HepG2 (cell line): ENCODE measurements at regions not wholly inside any gene's neighbourhood (a gene's known extent, or its start where the extent isn't known, plus 50 kb on each side); places are given as distances from the start of the nearest gene placed in this dataset.

Source experiments
- ATAC-seq: fragments of 200-7000 bp; cut with Tn5 transposase; 3 replicates; pipeline ENCODE4 v1.9.1; 2020; ENCODE audit warnings: mild to moderate bottlenecking, moderate library complexity
- BruUV-seq: library from RNA; stranded (reverse); fragments of 400-500 nt; replicated peaks from 2 replicates; lab custom pipeline; 2021; lab: Mats Ljungman, UMichigan
- CTCF ChIA-PET: fragments of 300-600 bp; formaldehyde crosslinking; extraction: SDS; loops from one replicate; lab custom pipeline; 2021; ENCODE audit warnings: low total read pairs, inconsistent platforms, low intra/inter-chr PET ratio; lab: Yijun Ruan, JAX
- POLR2A ChIA-PET: fragments of 350-600 bp; sonication (Branson Sonifier 250); formaldehyde crosslinking; loops from one replicate; lab custom pipeline; 2020; ENCODE audit warnings: antibody characterized with exemption, inconsistent platforms; lab: Yijun Ruan, JAX
- DNase-seq: peaks from one replicate; pipeline ENCODE4 v3.0.0-alpha.2; 2015; ENCODE audit warnings: low spot score
- FAIRE-seq: peaks from 3 replicates; lab custom pipeline; 2011; peaks lifted over from hg19 to GRCh38; lab: Jason Lieb, UNC
- H2AFZ ChIP-seq: one replicate; pipeline ENCODE4 v1.6.1; 2011; ENCODE audit warnings: low read length, inconsistent platforms
- H3K27ac ChIP-seq: fragments of 300-600 bp; 3 replicates; pipeline ENCODE4 v1.8.0; 2011; ENCODE audit warnings: mixed run types, mild to moderate bottlenecking, mixed read lengths, low read length, inconsistent platforms; ENCODE audit not compliant: insufficient read depth; ENCODE audit errors: extremely low read length
- H3K27me3 ChIP-seq, 2 experiments: fragments of 200-600 bp in 1 of 2; 2 replicates in 1 of 2; 3 replicates in 1 of 2; pipeline versions ENCODE4 v1.6.0 to v1.8.0; 2011; ENCODE audit warnings: low read length in 2 of 2, mild to moderate bottlenecking in 2 of 2, moderate library complexity in 2 of 2, inconsistent platforms in 1 of 2; ENCODE audit not compliant: insufficient read depth in 2 of 2, control insufficient read depth in 1 of 2
- H3K36me3 ChIP-seq, 2 experiments: fragments of 200-600 bp in 1 of 2; replicated peaks in 1 of 2; 2 replicates in 1 of 2; 3 replicates in 1 of 2; pipeline versions ENCODE4 v1.5.1 to v1.8.0; 2011; ENCODE audit warnings: low read length in 2 of 2, inconsistent platforms in 1 of 2; ENCODE audit not compliant: insufficient read depth in 2 of 2, control insufficient read depth in 1 of 2
- H3K4me1 ChIP-seq: 2 replicates; pipeline ENCODE4 v1.5.1; 2012; ENCODE audit warnings: low read length, inconsistent platforms; ENCODE audit not compliant: insufficient read depth
- H3K4me2 ChIP-seq: 2 replicates; pipeline ENCODE4 v1.6.0; 2011; ENCODE audit warnings: low read depth, low read length, inconsistent platforms
- H3K4me3 ChIP-seq, 3 experiments: fragments of 200-600 bp in 1 of 3; sonication (generic), shearing (Covaris generic) in 1 of 3; replicated peaks in 1 of 3; 2 replicates each; pipeline ENCODE4 v1.5.1; 2011 to 2016; ENCODE audit warnings: low read length in 3 of 3, inconsistent platforms in 2 of 3, low read depth in 2 of 3, mild to moderate bottlenecking in 2 of 3, control low read depth in 1 of 3, mixed read lengths in 1 of 3; ENCODE audit not compliant: insufficient read depth in 1 of 3
- H3K79me2 ChIP-seq: one replicate; pipeline ENCODE4 v1.6.1; 2011; ENCODE audit warnings: low read length, inconsistent platforms; ENCODE audit not compliant: insufficient read depth
- H3K9ac ChIP-seq: 2 replicates; pipeline ENCODE4 v1.6.0; 2011; ENCODE audit warnings: mild to moderate bottlenecking, low read depth, low read length, inconsistent platforms; ENCODE audit not compliant: insufficient read depth
- H3K9me3 ChIP-seq: 2 replicates; pipeline ENCODE4 v1.5.1; 2012; ENCODE audit warnings: mild to moderate bottlenecking, low read length
- H4K20me1 ChIP-seq: 2 replicates; pipeline ENCODE4 v1.6.0; 2011; ENCODE audit warnings: inconsistent platforms, mild to moderate bottlenecking, low read length, moderate library complexity; ENCODE audit not compliant: insufficient read depth
- FOXM1 ChIP-seq: sonication (generic); formaldehyde crosslinking; IDR thresholded peaks from 2 replicates; pipeline ENCODE4 v1.5.0; 2020; ENCODE audit warnings: missing genetic modification reagents
- KDM2A ChIP-seq: sonication (generic); formaldehyde crosslinking; IDR thresholded peaks from 2 replicates; pipeline ENCODE4 v1.4.0; 2020; ENCODE audit warnings: low read depth, missing genetic modification reagents, borderline replicate concordance
- ZNF652 ChIP-seq: IDR thresholded peaks from 2 replicates; pipeline ENCODE4 v1.6.1; 2016; ENCODE audit warnings: low read depth, borderline replicate concordance
- ZNF768 ChIP-seq: sonication (generic); formaldehyde crosslinking; IDR thresholded peaks from 2 replicates; pipeline ENCODE4 v1.4.0; 2020; ENCODE audit warnings: missing genetic modification reagents
- WGBS: methylation state at CpG from one replicate; pipeline ENCODE4 v1.1.6; 2017; ENCODE audit warnings: low lambda C conversion rate; 5-methylcytosine and 5-hydroxymethylcytosine counted together
- in situ Hi-C: cut with HindIII; loops from 2 replicates; pipeline ENCODE4 v1.10.0; 2017; ENCODE audit warnings: low pct_unique_long_range_greater_than_20kb; ENCODE audit not compliant: extremely low pct_ligation_motif_present
- intact Hi-C: fragments of 100-400 bp; cut with micrococcal nuclease; formaldehyde crosslinking; loops from one replicate; pipeline ENCODE4 v1.10.0; 2022; ENCODE audit not compliant: unreplicated experiment
- TF ChIP-seq, protein P1 (sequence below): sonication (generic); formaldehyde crosslinking; IDR thresholded peaks from 2 replicates; pipeline ENCODE4 v1.9.0; 2021; ENCODE audit warnings: missing genetic modification reagents, borderline replicate concordance
- TF ChIP-seq, protein P2 (sequence below): sonication (generic); formaldehyde crosslinking; IDR thresholded peaks from 2 replicates; pipeline ENCODE4 v1.9.0; 2021; ENCODE audit warnings: missing genetic modification reagents, borderline replicate concordance
- TF ChIP-seq, protein P3 (sequence below): sonication (generic); formaldehyde crosslinking; IDR thresholded peaks from 2 replicates; pipeline ENCODE4 v1.9.0; 2021; ENCODE audit warnings: mild to moderate bottlenecking, missing genetic modification reagents

DNA sequence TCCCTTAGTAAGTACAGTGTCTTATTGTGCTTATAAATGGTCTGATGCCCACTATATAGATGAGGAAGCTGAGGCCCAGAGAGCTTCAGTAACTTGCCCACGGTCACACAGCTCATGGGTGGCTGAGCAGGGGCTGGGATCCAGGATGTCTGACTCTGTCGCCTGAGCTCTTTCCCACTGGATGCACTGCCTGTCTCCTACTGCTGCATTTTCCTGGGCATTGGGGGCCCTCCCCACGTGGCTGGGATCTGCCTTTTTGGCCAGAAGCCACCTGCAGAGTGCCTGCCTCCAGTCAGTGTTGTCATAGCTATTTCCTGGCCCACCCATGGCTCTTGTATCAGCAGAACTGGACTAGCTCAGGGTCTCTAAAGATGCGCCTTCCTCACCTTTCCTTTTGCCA, 57.5 kb upstream of the TAMM41 start:
- Histone ChIP-seq H3K79me2 (no peaks in the 10 kb centered on the region), H3K27ac (no peak overlapping the region), H3K4me1 (no peaks in the 10 kb centered on the region), H3K9ac (no peak overlapping the region), H3K4me3 (no peak overlapping the region), H3K27me3 (peaks cover 0 to 10% of the 10 kb centered on the region in 2 experiments; a peak in 1 of 5 replicates), H3K4me2 (no peak overlapping the region), H4K20me1 (no peaks in the 10 kb centered on the region), H3K36me3 (no peaks in the 10 kb centered on the region), H2AFZ (no peak overlapping the region), H3K9me3 (no peaks in the 10 kb centered on the region)
- ATAC-seq (no peak), FAIRE-seq (no peak), DNase-seq (no peak)
- no TSS peak for BruUV-seq
- ChIA-PET CTCF (no interaction called here), POLR2A (no interaction called here)
- WGBS, result 43% methylated on average over 2 of the region's 4 CpGs
- in situ Hi-C loops, result loop anchor here (5.0 kb wide), 1 partner anchor 1488 kb away; no protein-coding TSS in a partner anchor
- TF ChIP-seq ZNF652 (no peak), KDM2A (CRISPR knock-in tag) (no peak), ZNF768 (CRISPR knock-in tag) (peak; percentile 56; the same call in 1 of the 2 replicates), FOXM1 (CRISPR knock-in tag) (no peak)
- TF ChIP-seq, protein P1, sequence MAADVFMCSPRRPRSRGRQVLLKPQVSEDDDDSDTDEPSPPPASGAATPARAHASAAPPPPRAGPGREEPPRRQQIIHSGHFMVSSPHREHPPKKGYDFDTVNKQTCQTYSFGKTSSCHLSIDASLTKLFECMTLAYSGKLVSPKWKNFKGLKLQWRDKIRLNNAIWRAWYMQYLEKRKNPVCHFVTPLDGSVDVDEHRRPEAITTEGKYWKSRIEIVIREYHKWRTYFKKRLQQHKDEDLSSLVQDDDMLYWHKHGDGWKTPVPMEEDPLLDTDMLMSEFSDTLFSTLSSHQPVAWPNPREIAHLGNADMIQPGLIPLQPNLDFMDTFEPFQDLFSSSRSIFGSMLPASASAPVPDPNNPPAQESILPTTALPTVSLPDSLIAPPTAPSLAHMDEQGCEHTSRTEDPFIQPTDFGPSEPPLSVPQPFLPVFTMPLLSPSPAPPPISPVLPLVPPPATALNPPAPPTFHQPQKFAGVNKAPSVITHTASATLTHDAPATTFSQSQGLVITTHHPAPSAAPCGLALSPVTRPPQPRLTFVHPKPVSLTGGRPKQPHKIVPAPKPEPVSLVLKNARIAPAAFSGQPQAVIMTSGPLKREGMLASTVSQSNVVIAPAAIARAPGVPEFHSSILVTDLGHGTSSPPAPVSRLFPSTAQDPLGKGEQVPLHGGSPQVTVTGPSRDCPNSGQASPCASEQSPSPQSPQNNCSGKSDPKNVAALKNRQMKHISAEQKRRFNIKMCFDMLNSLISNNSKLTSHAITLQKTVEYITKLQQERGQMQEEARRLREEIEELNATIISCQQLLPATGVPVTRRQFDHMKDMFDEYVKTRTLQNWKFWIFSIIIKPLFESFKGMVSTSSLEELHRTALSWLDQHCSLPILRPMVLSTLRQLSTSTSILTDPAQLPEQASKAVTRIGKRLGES (CRISPR knock-in tag), result no peak
- TF ChIP-seq, protein P2, sequence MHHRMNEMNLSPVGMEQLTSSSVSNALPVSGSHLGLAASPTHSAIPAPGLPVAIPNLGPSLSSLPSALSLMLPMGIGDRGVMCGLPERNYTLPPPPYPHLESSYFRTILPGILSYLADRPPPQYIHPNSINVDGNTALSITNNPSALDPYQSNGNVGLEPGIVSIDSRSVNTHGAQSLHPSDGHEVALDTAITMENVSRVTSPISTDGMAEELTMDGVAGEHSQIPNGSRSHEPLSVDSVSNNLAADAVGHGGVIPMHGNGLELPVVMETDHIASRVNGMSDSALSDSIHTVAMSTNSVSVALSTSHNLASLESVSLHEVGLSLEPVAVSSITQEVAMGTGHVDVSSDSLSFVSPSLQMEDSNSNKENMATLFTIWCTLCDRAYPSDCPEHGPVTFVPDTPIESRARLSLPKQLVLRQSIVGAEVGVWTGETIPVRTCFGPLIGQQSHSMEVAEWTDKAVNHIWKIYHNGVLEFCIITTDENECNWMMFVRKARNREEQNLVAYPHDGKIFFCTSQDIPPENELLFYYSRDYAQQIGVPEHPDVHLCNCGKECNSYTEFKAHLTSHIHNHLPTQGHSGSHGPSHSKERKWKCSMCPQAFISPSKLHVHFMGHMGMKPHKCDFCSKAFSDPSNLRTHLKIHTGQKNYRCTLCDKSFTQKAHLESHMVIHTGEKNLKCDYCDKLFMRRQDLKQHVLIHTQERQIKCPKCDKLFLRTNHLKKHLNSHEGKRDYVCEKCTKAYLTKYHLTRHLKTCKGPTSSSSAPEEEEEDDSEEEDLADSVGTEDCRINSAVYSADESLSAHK (CRISPR knock-in tag), result no peak
- TF ChIP-seq, protein P3, sequence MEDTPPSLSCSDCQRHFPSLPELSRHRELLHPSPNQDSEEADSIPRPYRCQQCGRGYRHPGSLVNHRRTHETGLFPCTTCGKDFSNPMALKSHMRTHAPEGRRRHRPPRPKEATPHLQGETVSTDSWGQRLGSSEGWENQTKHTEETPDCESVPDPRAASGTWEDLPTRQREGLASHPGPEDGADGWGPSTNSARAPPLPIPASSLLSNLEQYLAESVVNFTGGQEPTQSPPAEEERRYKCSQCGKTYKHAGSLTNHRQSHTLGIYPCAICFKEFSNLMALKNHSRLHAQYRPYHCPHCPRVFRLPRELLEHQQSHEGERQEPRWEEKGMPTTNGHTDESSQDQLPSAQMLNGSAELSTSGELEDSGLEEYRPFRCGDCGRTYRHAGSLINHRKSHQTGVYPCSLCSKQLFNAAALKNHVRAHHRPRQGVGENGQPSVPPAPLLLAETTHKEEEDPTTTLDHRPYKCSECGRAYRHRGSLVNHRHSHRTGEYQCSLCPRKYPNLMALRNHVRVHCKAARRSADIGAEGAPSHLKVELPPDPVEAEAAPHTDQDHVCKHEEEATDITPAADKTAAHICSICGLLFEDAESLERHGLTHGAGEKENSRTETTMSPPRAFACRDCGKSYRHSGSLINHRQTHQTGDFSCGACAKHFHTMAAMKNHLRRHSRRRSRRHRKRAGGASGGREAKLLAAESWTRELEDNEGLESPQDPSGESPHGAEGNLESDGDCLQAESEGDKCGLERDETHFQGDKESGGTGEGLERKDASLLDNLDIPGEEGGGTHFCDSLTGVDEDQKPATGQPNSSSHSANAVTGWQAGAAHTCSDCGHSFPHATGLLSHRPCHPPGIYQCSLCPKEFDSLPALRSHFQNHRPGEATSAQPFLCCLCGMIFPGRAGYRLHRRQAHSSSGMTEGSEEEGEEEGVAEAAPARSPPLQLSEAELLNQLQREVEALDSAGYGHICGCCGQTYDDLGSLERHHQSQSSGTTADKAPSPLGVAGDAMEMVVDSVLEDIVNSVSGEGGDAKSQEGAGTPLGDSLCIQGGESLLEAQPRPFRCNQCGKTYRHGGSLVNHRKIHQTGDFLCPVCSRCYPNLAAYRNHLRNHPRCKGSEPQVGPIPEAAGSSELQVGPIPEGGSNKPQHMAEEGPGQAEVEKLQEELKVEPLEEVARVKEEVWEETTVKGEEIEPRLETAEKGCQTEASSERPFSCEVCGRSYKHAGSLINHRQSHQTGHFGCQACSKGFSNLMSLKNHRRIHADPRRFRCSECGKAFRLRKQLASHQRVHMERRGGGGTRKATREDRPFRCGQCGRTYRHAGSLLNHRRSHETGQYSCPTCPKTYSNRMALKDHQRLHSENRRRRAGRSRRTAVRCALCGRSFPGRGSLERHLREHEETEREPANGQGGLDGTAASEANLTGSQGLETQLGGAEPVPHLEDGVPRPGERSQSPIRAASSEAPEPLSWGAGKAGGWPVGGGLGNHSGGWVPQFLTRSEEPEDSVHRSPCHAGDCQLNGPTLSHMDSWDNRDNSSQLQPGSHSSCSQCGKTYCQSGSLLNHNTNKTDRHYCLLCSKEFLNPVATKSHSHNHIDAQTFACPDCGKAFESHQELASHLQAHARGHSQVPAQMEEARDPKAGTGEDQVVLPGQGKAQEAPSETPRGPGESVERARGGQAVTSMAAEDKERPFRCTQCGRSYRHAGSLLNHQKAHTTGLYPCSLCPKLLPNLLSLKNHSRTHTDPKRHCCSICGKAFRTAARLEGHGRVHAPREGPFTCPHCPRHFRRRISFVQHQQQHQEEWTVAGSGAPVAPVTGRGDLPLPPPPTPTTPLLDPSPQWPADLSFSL (CRISPR knock-in tag), result no peak
- intact Hi-C loops, result no loop called here
